GM13976 (cell line): ENCODE measurements at regions not wholly inside any gene's neighbourhood (a gene's known extent, or its start where the extent isn't known, plus 50 kb on each side); places are given as distances from the start of the nearest gene placed in this dataset.

ENCODE experiments used
- DNase-seq: peaks from one replicate; pipeline ENCODE4 v3.0.0; 2012; ENCODE audit warnings: low spot score
- in situ Hi-C: fragments of 300-500 bp; cut with MboI; formaldehyde crosslinking; loops from one replicate; pipeline ENCODE4 v1.12.0; 2022; ENCODE audit warnings: low sequenced_read_pairs, mixed read lengths, inconsistent platforms; ENCODE audit not compliant: unreplicated experiment
- TF ChIP-seq, protein P1 (sequence below): IDR thresholded peaks from 2 replicates; pipeline ENCODE4 v1.5.1; 2012; ENCODE audit warnings: borderline replicate concordance, mild to moderate bottlenecking; ENCODE audit not compliant: insufficient read depth; ENCODE audit errors: extremely low read depth, missing control alignments, control extremely low read depth

DNA sequence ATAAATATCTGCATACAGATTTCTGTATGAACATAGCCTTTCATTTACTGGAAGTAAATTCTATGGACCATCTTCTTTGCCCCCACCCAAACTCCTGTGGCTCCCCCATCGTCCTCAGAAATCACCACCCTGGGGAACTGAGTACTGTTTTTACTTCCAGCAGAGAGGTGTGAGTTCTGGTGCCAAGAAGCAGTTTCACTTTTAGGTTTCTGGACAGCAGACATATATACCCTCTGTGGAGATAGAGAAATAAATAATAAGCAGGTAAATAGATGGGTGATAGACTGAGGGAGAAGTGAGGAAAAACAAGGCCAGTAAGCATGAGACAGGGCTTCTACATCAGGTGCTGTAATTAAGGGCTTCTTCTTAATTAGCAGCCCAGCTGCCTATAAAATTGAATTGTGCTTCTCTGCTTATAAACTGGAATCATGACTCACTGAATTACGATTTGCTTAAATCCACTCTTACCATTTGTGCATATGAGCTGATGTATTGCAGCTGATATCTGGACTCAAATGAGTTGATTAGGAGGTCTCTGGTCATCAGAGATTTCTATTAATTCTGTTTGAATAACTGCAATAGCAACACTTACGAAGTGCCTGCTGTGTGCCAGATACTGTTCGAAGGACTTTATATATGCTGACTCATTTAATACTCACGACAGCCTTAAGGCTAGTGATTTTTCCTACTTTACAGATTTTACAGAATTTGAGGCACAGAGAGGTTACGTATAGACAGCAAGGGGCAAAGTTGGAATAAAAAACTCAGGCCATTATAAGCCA is 60.8 kb upstream of the DHX15 start:
- TF ChIP-seq, protein P1, sequence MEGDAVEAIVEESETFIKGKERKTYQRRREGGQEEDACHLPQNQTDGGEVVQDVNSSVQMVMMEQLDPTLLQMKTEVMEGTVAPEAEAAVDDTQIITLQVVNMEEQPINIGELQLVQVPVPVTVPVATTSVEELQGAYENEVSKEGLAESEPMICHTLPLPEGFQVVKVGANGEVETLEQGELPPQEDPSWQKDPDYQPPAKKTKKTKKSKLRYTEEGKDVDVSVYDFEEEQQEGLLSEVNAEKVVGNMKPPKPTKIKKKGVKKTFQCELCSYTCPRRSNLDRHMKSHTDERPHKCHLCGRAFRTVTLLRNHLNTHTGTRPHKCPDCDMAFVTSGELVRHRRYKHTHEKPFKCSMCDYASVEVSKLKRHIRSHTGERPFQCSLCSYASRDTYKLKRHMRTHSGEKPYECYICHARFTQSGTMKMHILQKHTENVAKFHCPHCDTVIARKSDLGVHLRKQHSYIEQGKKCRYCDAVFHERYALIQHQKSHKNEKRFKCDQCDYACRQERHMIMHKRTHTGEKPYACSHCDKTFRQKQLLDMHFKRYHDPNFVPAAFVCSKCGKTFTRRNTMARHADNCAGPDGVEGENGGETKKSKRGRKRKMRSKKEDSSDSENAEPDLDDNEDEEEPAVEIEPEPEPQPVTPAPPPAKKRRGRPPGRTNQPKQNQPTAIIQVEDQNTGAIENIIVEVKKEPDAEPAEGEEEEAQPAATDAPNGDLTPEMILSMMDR, result no peak
- in situ Hi-C loops, result no loop called here
- no peak for DNase-seq

DNA sequence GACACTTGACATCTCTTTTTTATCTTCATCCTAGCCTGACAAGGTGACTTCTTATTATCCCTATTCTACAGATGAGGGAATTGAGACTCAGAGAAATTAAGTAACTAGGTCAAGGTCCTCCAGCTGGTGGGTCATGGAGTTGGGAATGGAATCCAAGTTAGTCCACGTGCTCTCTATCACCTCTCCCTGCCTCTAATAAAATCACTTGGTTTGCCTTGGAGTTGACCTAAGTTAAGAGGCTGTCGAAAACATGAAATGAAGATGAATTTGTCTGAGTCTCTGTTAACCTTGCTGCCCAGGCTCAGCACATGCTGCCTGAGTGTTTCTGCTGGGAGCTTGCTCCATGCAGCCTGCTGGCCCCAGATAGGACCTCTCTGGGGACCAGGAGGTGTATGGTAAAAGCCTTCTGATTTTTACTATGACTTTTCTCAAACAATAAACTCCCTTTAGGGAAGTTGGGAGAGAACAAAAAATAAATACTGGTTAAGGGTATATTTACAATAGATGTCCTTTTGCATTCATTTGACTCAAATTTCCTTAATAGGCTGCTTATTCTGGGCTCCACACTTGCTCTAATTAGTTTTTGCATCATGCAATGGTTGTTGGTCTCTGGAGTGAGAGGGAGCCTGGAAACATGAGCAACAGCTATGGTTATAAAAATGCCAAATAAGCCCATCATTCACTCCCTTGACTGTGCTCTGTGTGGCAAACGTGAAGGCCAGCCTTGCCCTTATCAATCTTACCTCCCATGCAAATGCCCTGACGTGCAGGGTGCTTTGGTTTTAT is 61.6 kb upstream of the DHX15 start:
- TF ChIP-seq, protein P1, result no peak
- in situ Hi-C loops, result no loop called here
- no peak for DNase-seq

DNA sequence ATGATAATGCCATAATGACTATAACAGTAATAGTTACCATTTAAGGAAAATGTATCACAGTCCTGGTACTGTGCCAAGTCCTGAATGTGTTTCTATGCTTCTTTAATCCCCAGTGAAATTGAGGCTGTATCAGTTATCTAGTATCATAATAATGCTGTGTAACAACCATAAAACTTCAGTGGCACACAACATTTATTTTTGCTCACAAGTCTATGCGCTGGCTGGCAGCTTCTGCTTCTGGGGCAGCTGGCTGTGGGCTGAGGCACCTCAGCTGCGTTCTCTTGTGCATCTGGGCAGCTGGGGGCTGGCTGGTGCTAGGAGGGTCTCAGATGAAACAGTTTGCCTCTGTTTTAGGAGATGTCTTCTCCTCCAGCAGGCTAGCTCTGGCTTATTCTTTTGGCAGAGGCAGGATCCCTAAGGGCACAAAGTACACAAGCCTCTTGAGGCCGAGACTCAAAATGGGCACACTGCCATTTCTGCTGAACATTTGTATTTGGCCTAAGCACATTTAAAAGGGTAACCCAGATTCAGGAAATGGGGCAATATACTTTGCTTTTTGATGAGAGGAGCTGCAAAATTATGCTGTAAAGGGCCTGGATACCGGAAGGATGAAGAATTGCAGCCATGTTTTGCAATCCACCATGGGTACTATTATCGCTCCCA is 62.6 kb upstream of the DHX15 start:
- no peak for DNase-seq
- in situ Hi-C loops, result no loop called here
- TF ChIP-seq, protein P1, result no peak

DNA sequence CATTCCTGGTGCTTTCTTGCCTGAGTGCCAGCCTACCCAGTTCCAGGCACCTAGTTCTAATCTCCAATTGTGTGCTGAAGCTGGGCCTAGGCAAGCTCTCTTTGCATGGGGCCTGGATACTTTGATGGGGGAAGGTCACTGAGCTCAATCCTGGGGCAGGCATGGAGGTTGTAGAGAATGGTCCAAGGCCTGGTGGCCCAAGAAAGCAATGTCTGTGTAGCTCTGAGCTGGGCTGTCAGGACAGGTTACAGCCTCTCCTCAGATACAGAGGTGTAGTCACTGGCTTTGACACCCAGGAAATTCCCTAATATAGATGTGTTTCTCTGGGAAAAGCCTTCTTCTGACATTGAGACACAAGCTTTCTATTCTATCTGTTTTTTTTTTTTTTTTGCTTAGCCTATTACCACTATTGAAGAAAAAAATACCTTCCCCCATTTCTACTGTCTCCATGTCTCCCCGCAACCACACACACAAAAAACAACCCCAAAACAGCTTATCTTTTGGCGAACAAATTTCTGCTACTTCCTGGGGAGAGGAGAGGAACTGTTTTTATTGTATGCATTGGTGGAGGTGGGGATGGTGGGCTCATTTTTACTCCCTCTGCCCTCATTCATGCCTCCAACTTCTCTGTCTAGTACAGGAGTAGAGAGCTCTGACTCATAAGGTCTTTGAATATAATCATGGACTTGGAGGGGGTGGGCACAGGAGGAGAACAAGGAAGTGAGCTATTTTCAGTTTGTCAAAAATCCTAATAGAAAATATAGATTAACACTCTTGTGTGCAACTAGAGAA is 66.7 kb upstream of the DHX15 start:
- TF ChIP-seq, protein P1, result no peak
- in situ Hi-C loops, result no loop called here
- DNase-seq, result no peak

DNA sequence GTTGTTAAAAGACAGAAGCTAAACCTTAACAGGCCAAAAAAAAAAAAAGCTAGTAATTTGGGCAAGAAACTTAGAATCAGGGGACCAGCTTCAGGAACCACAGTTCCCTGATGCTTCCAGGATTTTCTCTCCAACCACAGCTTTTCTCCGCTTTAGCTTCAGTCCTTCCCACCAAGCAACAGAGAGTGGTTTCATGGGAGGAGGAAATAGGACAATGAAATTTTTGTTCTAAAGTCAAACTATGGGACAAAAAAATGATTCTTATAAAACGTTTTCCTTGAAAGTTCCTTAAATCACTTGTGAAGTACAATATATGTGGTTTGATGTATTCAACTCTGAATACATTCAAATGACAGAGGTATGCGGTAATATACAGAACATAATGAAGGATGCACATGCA is 71.0 kb upstream of the DHX15 start:
- in situ Hi-C loops, result no loop called here
- TF ChIP-seq, protein P1, result no peak
- DNase-seq, result no peak

DNA sequence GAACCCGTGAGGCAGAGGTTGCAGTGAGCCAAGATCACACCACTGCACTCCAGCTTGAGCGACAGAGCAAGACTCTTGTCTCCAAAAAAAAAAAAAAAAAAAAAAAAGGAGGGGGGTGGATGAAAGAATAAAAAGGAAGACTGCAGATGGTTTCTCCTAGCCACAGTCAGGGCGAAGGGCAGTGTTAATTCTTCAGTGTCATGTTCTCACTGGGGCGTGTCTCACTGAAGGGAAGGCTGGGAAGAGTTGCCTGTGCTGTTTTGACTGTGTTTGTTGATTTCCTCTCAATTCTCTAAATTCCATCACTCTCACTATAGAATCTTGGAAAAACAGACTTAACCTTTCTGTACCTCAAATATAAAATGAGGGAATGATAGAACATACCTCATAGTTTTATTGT is 71.6 kb upstream of the DHX15 start:
- in situ Hi-C loops, result no loop called here
- TF ChIP-seq, protein P1, result no peak
- no peak for DNase-seq
